Upper lobe of left lung (tissue), 6 donors: ENCODE measurements at regions not wholly inside any gene's neighbourhood (a gene's known extent, or its start where the extent isn't known, plus 50 kb on each side); places are given as distances from the start of the nearest gene placed in this dataset.

ENCODE experiments used
- ATAC-seq, 2 donors: fragments of 200-7000 bp; cut with Tn5 transposase; one replicate each; pipeline ENCODE4 v1.9.1; 2022; ENCODE audit warnings: mild to moderate bottlenecking in 2 of 2, moderate library complexity in 2 of 2; ENCODE audit not compliant: low FRiP score in 2 of 2
- DNase-seq, 2 donors: peaks; one replicate each; pipeline ENCODE4 v3.0.0-alpha.2; 2019 to 2020
- H3K27ac ChIP-seq, 4 donors: fragments of 200-600 bp; sonication (generic); one replicate each; pipeline ENCODE4 v1.5.1; 2016 to 2019
- H3K27me3 ChIP-seq, 4 donors: fragments of 200-600 bp; sonication (generic); one replicate each; pipeline ENCODE4 v1.5.1; 2017 to 2019
- H3K36me3 ChIP-seq, 4 donors: fragments of 200-600 bp; sonication (generic); one replicate each; pipeline ENCODE4 v1.5.1; 2016 to 2019
- H3K4me1 ChIP-seq, 4 donors: fragments of 200-600 bp; sonication (generic); one replicate each; pipeline ENCODE4 v1.5.1; 2018 to 2019
- H3K4me3 ChIP-seq, 4 donors: fragments of 200-600 bp; sonication (generic); one replicate each; pipeline ENCODE4 v1.5.1; 2017 to 2019; ENCODE audit warnings: mild to moderate bottlenecking in 2 of 4, moderate library complexity in 1 of 4
- H3K9me3 ChIP-seq, 4 donors: fragments of 200-600 bp; sonication (generic); one replicate each; pipeline ENCODE4 v1.5.1; 2018 to 2019
- CTCF ChIP-seq, 6 experiments: fragments of 450-650 bp in 4 of 6; fragments of 200-600 bp in 2 of 6; sonication (generic) in 2 of 6; IDR thresholded peaks; one replicate each; pipeline ENCODE4 v1.5.1; 2016 to 2019; ENCODE audit warnings: antibody characterized with exemption in 6 of 6
- EP300 ChIP-seq, 4 donors: sonication (generic); formaldehyde crosslinking; IDR thresholded peaks; one replicate each; pipeline ENCODE4 v1.5.1; 2017; ENCODE audit warnings: antibody characterized with exemption in 4 of 4, control low read depth in 2 of 4
- POLR2A ChIP-seq, 4 donors: fragments of 450-650 bp; IDR thresholded peaks; one replicate each; pipeline ENCODE4 v1.5.1; 2016 to 2017; ENCODE audit warnings: antibody characterized with exemption in 4 of 4, mild to moderate bottlenecking in 2 of 4
- POLR2AphosphoS5 ChIP-seq, 2 donors: sonication (generic); formaldehyde crosslinking; IDR thresholded peaks; one replicate each; pipeline ENCODE4 v1.5.1; 2017; ENCODE audit warnings: antibody characterized with exemption in 2 of 2
- WGBS, 2 donors: methylation state at CpG; one replicate each; pipeline ENCODE4 v1.1.5; 2017 to 2018; 5-methylcytosine and 5-hydroxymethylcytosine counted together
- donor health status: DM: no; HTN: no; CAD: no; lungs with moderate emphysema.
- donor health status: DM: no; HTN: yes; CAD: no; lungs with severe emphysema.

- WGBS, 2 donors: 70 to 79% methylated on average over 3 of the region's 3 CpGs
These were observed 858.2 kb upstream of the SOX9 start for GRCh38 chr17:71262586-71262985.

GRCh38 chr17:71267668-71268067, 853.2 kb upstream of the SOX9 start:
- TF ChIP-seq CTCF (IDR thresholded peaks at IDR 0.05) (no peak), EP300 (IDR thresholded peaks at IDR 0.05) (no peak), POLR2AphosphoS5 (IDR thresholded peaks at IDR 0.05) (no peak), POLR2A (IDR thresholded peaks at IDR 0.05) (no peak)
- H3K36me3 ChIP-seq: no peaks in the 10 kb centered on the region
- 54 to 79% methylated on average over 1 of the region's 1 CpG for WGBS, 2 donors
- no peaks in the 10 kb centered on the region for H3K27me3 ChIP-seq
- DNase-seq: no peak
- no peak for ATAC-seq
- H3K4me3 ChIP-seq: no peak overlapping the region
- H3K9me3 ChIP-seq: peaks cover 9 to 22% (median 16%) of the 10 kb centered on the region in 4 donors
- no peaks in the 10 kb centered on the region for H3K4me1 ChIP-seq
- no peak overlapping the region for H3K27ac ChIP-seq

More at GRCh38 chr17:71262586-71262985, 858.2 kb upstream of the SOX9 start:
- Histone ChIP-seq H3K9me3 (peaks cover 5 to 17% (median 9%) of the 10 kb centered on the region in 4 donors), H3K4me1 (no peaks in the 10 kb centered on the region), H3K36me3 (no peaks in the 10 kb centered on the region), H3K4me3 (no peak overlapping the region), H3K27ac (no peak overlapping the region), H3K27me3 (no peaks in the 10 kb centered on the region)
- ATAC-seq: no peak
- TF ChIP-seq POLR2AphosphoS5 (IDR thresholded peaks at IDR 0.05) (no peak), POLR2A (IDR thresholded peaks at IDR 0.05) (no peak), CTCF (IDR thresholded peaks at IDR 0.05) (no peak), EP300 (IDR thresholded peaks at IDR 0.05) (no peak)
- no peak for DNase-seq

- TF ChIP-seq EP300 (IDR thresholded peaks at IDR 0.05): no peak
- no peak for TF ChIP-seq POLR2A (IDR thresholded peaks at IDR 0.05)
- TF ChIP-seq POLR2AphosphoS5 (IDR thresholded peaks at IDR 0.05): no peak
- TF ChIP-seq CTCF (IDR thresholded peaks at IDR 0.05): no peak
- H3K4me3 ChIP-seq: no peak overlapping the region
- no peaks in the 10 kb centered on the region for H3K36me3 ChIP-seq
- H3K4me1 ChIP-seq: no peaks in the 10 kb centered on the region
- H3K27me3 ChIP-seq: no peaks in the 10 kb centered on the region
- ATAC-seq (no peak), DNase-seq (no peak)
- no peak overlapping the region for H3K27ac ChIP-seq
- peaks cover 9 to 22% (median 16%) of the 10 kb centered on the region in 4 donors for H3K9me3 ChIP-seq
- 87 to 93% methylated on average over 1 of the region's 1 CpG for WGBS, 2 donors
These were observed 851.6 kb upstream of the SOX9 start for GRCh38 chr17:71269201-71269600.

- WGBS, 2 donors: 85 to 92% methylated on average over 2 of the region's 2 CpGs
- no peak for DNase-seq
- no peaks in the 10 kb centered on the region for H3K4me1 ChIP-seq
These were observed 847.4 kb upstream of the SOX9 start for GRCh38 chr17:71273441-71273840.

More at GRCh38 chr17:71273441-71273840, 847.4 kb upstream of the SOX9 start:
- no peak for ATAC-seq
- H3K36me3 ChIP-seq: no peaks in the 10 kb centered on the region
- TF ChIP-seq POLR2A (IDR thresholded peaks at IDR 0.05): no peak
- TF ChIP-seq CTCF (IDR thresholded peaks at IDR 0.05): no peak
- TF ChIP-seq POLR2AphosphoS5 (IDR thresholded peaks at IDR 0.05): no peak
- TF ChIP-seq EP300 (IDR thresholded peaks at IDR 0.05): no peak
- no peak overlapping the region for H3K27ac ChIP-seq
- H3K27me3 ChIP-seq: no peaks in the 10 kb centered on the region
- H3K4me3 ChIP-seq: no peak overlapping the region
- peaks cover 0 to 4% (median 2%) of the 10 kb centered on the region in 4 donors for H3K9me3 ChIP-seq
